Loucy (cell line): ENCODE measurements at regions not wholly inside any gene's neighbourhood (a gene's known extent, or its start where the extent isn't known, plus 50 kb on each side); places are given as distances from the start of the nearest gene placed in this dataset.

ENCODE experiments used
- H2AFZ ChIP-seq: fragments of 200-600 bp; sonication (generic); 2 replicates; pipeline ENCODE4 v1.6.0; 2016; ENCODE audit warnings: antibody characterized with exemption, mild to moderate bottlenecking, low read length, moderate library complexity
- H3F3A ChIP-seq: fragments of 200-600 bp; 2 replicates; pipeline ENCODE4 v1.6.0; 2016; ENCODE audit warnings: antibody characterized with exemption, low read depth, mild to moderate bottlenecking
- H3K27me3 ChIP-seq: fragments of 200-600 bp; sonication (generic); 2 replicates; pipeline ENCODE4 v1.6.1; 2014; ENCODE audit warnings: low read length, mild to moderate bottlenecking; ENCODE audit not compliant: insufficient read depth, poor library complexity, severe bottlenecking
- H3K36me3 ChIP-seq: fragments of 200-600 bp; sonication (generic); 2 replicates; pipeline ENCODE4 v1.6.1; 2016; ENCODE audit warnings: low read length; ENCODE audit not compliant: insufficient read depth
- H3K4me1 ChIP-seq: fragments of 200-600 bp; sonication (generic); 2 replicates; pipeline ENCODE4 v1.5.1; 2014; ENCODE audit warnings: low read length, mild to moderate bottlenecking; ENCODE audit not compliant: insufficient read depth, poor library complexity, severe bottlenecking
- H3K4me2 ChIP-seq: fragments of 200-600 bp; sonication (generic); 2 replicates; pipeline ENCODE4 v1.6.0; 2014; ENCODE audit warnings: antibody characterized with exemption, low read length, low read depth, mild to moderate bottlenecking; ENCODE audit not compliant: poor library complexity, severe bottlenecking
- H3K4me3 ChIP-seq: fragments of 200-600 bp; sonication (generic); 2 replicates; pipeline ENCODE4 v1.5.1; 2014; ENCODE audit warnings: low read length, mild to moderate bottlenecking, mixed read lengths; ENCODE audit not compliant: poor library complexity, severe bottlenecking
- H3K79me2 ChIP-seq: fragments of 200-600 bp; sonication (generic); 2 replicates; pipeline ENCODE4 v1.6.1; 2014; ENCODE audit warnings: low read length; ENCODE audit not compliant: insufficient read depth
- H3K9ac ChIP-seq: fragments of 200-600 bp; sonication (generic); 2 replicates; pipeline ENCODE4 v1.6.0; 2014; ENCODE audit warnings: mild to moderate bottlenecking, low read depth, low read length, moderate library complexity; ENCODE audit not compliant: poor library complexity, severe bottlenecking
- H3K9me2 ChIP-seq: fragments of 200-600 bp; sonication (generic); replicated peaks from 2 replicates; pipeline ENCODE4 v1.6.1; 2016; ENCODE audit warnings: low read depth, low read length, mixed read lengths
- H3K9me3 ChIP-seq: fragments of 200-600 bp; sonication (generic); 2 replicates; pipeline ENCODE4 v1.6.1; 2014; ENCODE audit warnings: mild to moderate bottlenecking, antibody characterized with exemption, low read length, low read depth; ENCODE audit not compliant: insufficient read depth
- H4K20me1 ChIP-seq: fragments of 200-600 bp; sonication (generic); 2 replicates; pipeline ENCODE4 v1.6.0; 2014; ENCODE audit warnings: antibody characterized with exemption, low read length, mild to moderate bottlenecking; ENCODE audit not compliant: insufficient read depth, poor library complexity, severe bottlenecking
- EZH2phosphoT487 ChIP-seq: fragments of 200-600 bp; IDR thresholded peaks from 2 replicates; pipeline ENCODE4 v1.6.1; 2018; ENCODE audit warnings: antibody characterized with exemption, mild to moderate bottlenecking, moderate library complexity, borderline replicate concordance
- TF ChIP-seq, protein P1 (sequence below): fragments of 200-600 bp; sonication (generic); conservative IDR thresholded peaks from 2 replicates; pipeline ENCODE4 v1.5.1; 2014; ENCODE audit warnings: mild to moderate bottlenecking, antibody characterized with exemption, low read length

DNA sequence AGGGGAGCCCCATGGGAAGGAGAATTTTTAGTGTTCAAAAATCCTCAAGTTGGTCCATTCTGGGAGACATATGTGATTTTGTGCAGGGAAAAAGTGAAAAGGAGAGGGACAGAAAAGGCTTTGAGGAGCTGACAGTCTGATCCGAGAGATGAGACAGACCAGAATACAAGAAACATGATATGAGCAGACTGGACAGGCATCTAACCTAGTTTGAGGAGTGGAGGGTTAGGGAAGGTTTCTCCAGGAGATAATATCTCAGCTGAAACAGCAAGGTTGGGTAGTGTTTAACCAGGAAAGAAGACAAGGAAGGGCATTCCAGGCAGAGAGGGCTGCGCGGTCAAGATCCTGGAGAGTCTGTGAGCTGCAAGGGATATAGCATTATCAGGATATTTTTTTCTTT lies 101.4 kb upstream of the NCAM1 start:
- Histone ChIP-seq H3K9me2 (no peaks in the 10 kb centered on the region), H2AFZ (no peak overlapping the region), H3K4me3 (no peak overlapping the region), H3K9me3 (peaks cover 4% of the 10 kb centered on the region; the same call in 1 of the 2 replicates), H3K9ac (no peak overlapping the region), H3K36me3 (no peaks in the 10 kb centered on the region), H3K4me2 (no peak overlapping the region), H3K79me2 (no peaks in the 10 kb centered on the region), H3K4me1 (no peaks in the 10 kb centered on the region), H4K20me1 (no peaks in the 10 kb centered on the region), H3K27me3 (no peaks in the 10 kb centered on the region), H3F3A (no peaks in the 10 kb centered on the region)
- TF ChIP-seq, protein P1, sequence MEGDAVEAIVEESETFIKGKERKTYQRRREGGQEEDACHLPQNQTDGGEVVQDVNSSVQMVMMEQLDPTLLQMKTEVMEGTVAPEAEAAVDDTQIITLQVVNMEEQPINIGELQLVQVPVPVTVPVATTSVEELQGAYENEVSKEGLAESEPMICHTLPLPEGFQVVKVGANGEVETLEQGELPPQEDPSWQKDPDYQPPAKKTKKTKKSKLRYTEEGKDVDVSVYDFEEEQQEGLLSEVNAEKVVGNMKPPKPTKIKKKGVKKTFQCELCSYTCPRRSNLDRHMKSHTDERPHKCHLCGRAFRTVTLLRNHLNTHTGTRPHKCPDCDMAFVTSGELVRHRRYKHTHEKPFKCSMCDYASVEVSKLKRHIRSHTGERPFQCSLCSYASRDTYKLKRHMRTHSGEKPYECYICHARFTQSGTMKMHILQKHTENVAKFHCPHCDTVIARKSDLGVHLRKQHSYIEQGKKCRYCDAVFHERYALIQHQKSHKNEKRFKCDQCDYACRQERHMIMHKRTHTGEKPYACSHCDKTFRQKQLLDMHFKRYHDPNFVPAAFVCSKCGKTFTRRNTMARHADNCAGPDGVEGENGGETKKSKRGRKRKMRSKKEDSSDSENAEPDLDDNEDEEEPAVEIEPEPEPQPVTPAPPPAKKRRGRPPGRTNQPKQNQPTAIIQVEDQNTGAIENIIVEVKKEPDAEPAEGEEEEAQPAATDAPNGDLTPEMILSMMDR: no peak
- no peak for TF ChIP-seq EZH2phosphoT487

DNA sequence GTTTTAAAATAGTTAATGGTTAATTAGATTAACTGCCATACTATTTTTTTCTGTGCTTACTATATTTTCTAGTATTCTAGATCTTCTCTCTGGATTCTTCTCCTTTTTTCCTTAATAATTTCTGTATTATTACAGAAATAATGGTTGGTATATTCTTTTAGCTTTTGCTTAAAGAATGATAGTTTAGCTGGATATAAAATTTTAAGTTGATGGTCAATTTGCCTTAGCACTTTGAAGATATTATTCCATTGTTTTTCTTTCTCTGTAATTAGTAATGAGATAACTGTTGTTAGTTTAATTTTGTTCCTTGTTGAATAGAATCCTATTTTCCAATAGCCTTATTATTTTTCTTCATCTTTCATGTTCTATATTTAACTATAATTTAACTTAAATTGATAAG lies 99.9 kb upstream of the NCAM1 start:
- no peak for TF ChIP-seq EZH2phosphoT487
- TF ChIP-seq, protein P1: no peak
- Histone ChIP-seq H3K4me1 (no peaks in the 10 kb centered on the region), H3K79me2 (no peaks in the 10 kb centered on the region), H4K20me1 (no peaks in the 10 kb centered on the region), H2AFZ (no peak overlapping the region), H3K9me3 (peaks cover 4% of the 10 kb centered on the region; the same call in 1 of the 2 replicates), H3K9me2 (no peaks in the 10 kb centered on the region), H3K9ac (no peak overlapping the region), H3F3A (no peaks in the 10 kb centered on the region), H3K36me3 (no peaks in the 10 kb centered on the region), H3K4me2 (no peak overlapping the region), H3K4me3 (no peak overlapping the region), H3K27me3 (no peaks in the 10 kb centered on the region)

DNA sequence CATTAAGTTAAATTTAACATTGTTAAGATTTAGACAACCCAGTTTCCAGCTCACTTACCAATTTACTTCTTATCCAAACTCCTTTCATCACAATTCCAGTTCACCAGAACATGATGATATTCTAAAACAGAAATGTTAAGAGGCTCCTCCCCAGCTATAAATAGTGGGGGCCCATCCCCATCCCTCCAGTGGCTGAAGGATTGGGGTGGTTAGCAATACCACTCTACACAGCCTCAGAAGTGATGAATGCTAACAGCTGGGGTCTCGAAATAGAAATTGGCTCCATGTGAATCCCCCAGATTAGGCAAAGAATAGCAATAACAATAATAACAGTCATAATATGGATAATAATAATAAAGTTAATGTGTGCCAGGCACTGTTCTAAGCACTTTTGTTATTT lies 97.9 kb upstream of the NCAM1 start:
- H3K4me2 ChIP-seq: no peak overlapping the region
- TF ChIP-seq EZH2phosphoT487: no peak
- TF ChIP-seq, protein P1: no peak
- H3F3A ChIP-seq: no peaks in the 10 kb centered on the region
- H4K20me1 ChIP-seq: no peaks in the 10 kb centered on the region
- H3K36me3 ChIP-seq: no peaks in the 10 kb centered on the region
- H2AFZ ChIP-seq: no peak overlapping the region
- no peaks in the 10 kb centered on the region for H3K9me2 ChIP-seq
- H3K79me2 ChIP-seq: no peaks in the 10 kb centered on the region
- no peaks in the 10 kb centered on the region for H3K4me1 ChIP-seq
- peaks cover 4% of the 10 kb centered on the region; the same call in 1 of the 2 replicates for H3K9me3 ChIP-seq
- H3K9ac ChIP-seq: no peak overlapping the region
- no peaks in the 10 kb centered on the region for H3K27me3 ChIP-seq
- H3K4me3 ChIP-seq: no peak overlapping the region
